ENCODE measurements at regions not wholly inside any gene's neighbourhood (a gene's known extent, or its start where the extent isn't known, plus 50 kb on each side); places are given as distances from the start of the nearest gene placed in this dataset.

GRCh38 chr2:17270894-17271293 is 247.3 kb downstream of the RAD51AP2 start:
- Histone ChIP-seq H3K9me3 (ENCODE audit: control insufficient read depth in 3 of 3, low read length in 3 of 3) (no peaks in the 10 kb centered on the region), H3K4me1 (ENCODE audit: control insufficient read depth in 3 of 3, insufficient read depth in 3 of 3, low read length in 3 of 3) (no peaks in the 10 kb centered on the region), H3K27me3 (ENCODE audit: control insufficient read depth in 3 of 3, insufficient read depth in 3 of 3, low read length in 3 of 3) (no peaks in the 10 kb centered on the region), H3K9ac (ENCODE audit: low read depth in 1 of 3, low read length in 3 of 3) (no peak overlapping the region), H3K36me3 (ENCODE audit: control insufficient read depth in 3 of 3, insufficient read depth in 3 of 3, low read length in 3 of 3) (no peaks in the 10 kb centered on the region), H3K27ac (ENCODE audit: low read depth, low read length) (no peak overlapping the region), H3K4me3 (ENCODE audit: low read length in 3 of 3) (no peak overlapping the region)

- no peaks in the 10 kb centered on the region for H3K4me1 ChIP-seq (ENCODE audit: control insufficient read depth in 3 of 3, insufficient read depth in 3 of 3, low read length in 3 of 3)
- H3K27ac ChIP-seq (ENCODE audit: low read depth, low read length): no peak overlapping the region
- H3K9me3 ChIP-seq (ENCODE audit: control insufficient read depth in 3 of 3, low read length in 3 of 3): no peaks in the 10 kb centered on the region
- no peak overlapping the region for H3K9ac ChIP-seq (ENCODE audit: low read depth in 1 of 3, low read length in 3 of 3)
- H3K27me3 ChIP-seq (ENCODE audit: control insufficient read depth in 3 of 3, insufficient read depth in 3 of 3, low read length in 3 of 3): no peaks in the 10 kb centered on the region
- no peaks in the 10 kb centered on the region for H3K36me3 ChIP-seq (ENCODE audit: control insufficient read depth in 3 of 3, insufficient read depth in 3 of 3, low read length in 3 of 3)
- H3K4me3 ChIP-seq (ENCODE audit: low read length in 3 of 3): no peak overlapping the region
Measured at GRCh38 chr2:17263570-17263968, 254.7 kb downstream of the RAD51AP2 start.

- no peak overlapping the region for H3K4me3 ChIP-seq (ENCODE audit: low read length in 3 of 3)
- H3K27me3 ChIP-seq (ENCODE audit: control insufficient read depth in 3 of 3, insufficient read depth in 3 of 3, low read length in 3 of 3): no peaks in the 10 kb centered on the region
- no peaks in the 10 kb centered on the region for H3K9me3 ChIP-seq (ENCODE audit: control insufficient read depth in 3 of 3, low read length in 3 of 3)
- H3K36me3 ChIP-seq (ENCODE audit: control insufficient read depth in 3 of 3, insufficient read depth in 3 of 3, low read length in 3 of 3): no peaks in the 10 kb centered on the region
- H3K27ac ChIP-seq (ENCODE audit: low read depth, low read length): no peak overlapping the region
- H3K4me1 ChIP-seq (ENCODE audit: control insufficient read depth in 3 of 3, insufficient read depth in 3 of 3, low read length in 3 of 3): no peaks in the 10 kb centered on the region
- no peak overlapping the region for H3K9ac ChIP-seq (ENCODE audit: low read depth in 1 of 3, low read length in 3 of 3)
Measured at GRCh38 chr2:17262854-17263569, 255.2 kb downstream of the RAD51AP2 start.

- Histone ChIP-seq H3K9ac (ENCODE audit: low read depth in 1 of 3, low read length in 3 of 3) (no peak overlapping the region), H3K9me3 (ENCODE audit: control insufficient read depth in 3 of 3, low read length in 3 of 3) (no peaks in the 10 kb centered on the region), H3K36me3 (ENCODE audit: control insufficient read depth in 3 of 3, insufficient read depth in 3 of 3, low read length in 3 of 3) (no peaks in the 10 kb centered on the region), H3K4me3 (ENCODE audit: low read length in 3 of 3) (no peak overlapping the region), H3K27ac (ENCODE audit: low read depth, low read length) (no peak overlapping the region), H3K4me1 (ENCODE audit: control insufficient read depth in 3 of 3, insufficient read depth in 3 of 3, low read length in 3 of 3) (no peaks in the 10 kb centered on the region), H3K27me3 (ENCODE audit: control insufficient read depth in 3 of 3, insufficient read depth in 3 of 3, low read length in 3 of 3) (no peaks in the 10 kb centered on the region)
Measured at GRCh38 chr2:17259613-17260012, 258.6 kb downstream of the RAD51AP2 start.

GRCh38 chr2:17258861-17259260 is 259.4 kb downstream of the RAD51AP2 start:
- Histone ChIP-seq H3K9ac (ENCODE audit: low read depth in 1 of 3, low read length in 3 of 3) (no peak overlapping the region), H3K4me1 (ENCODE audit: control insufficient read depth in 3 of 3, insufficient read depth in 3 of 3, low read length in 3 of 3) (no peaks in the 10 kb centered on the region), H3K9me3 (ENCODE audit: control insufficient read depth in 3 of 3, low read length in 3 of 3) (no peaks in the 10 kb centered on the region), H3K36me3 (ENCODE audit: control insufficient read depth in 3 of 3, insufficient read depth in 3 of 3, low read length in 3 of 3) (no peaks in the 10 kb centered on the region), H3K27me3 (ENCODE audit: control insufficient read depth in 3 of 3, insufficient read depth in 3 of 3, low read length in 3 of 3) (no peaks in the 10 kb centered on the region), H3K4me3 (ENCODE audit: low read length in 3 of 3) (no peak overlapping the region), H3K27ac (ENCODE audit: low read depth, low read length) (no peak overlapping the region)

- no peaks in the 10 kb centered on the region for H3K36me3 ChIP-seq (ENCODE audit: control insufficient read depth in 3 of 3, insufficient read depth in 3 of 3, low read length in 3 of 3)
Measured at GRCh38 chr2:17257189-17257909, 260.9 kb downstream of the RAD51AP2 start.

GRCh38 chr2:17255071-17255470 is 263.2 kb downstream of the RAD51AP2 start:
- Histone ChIP-seq H3K9me3 (ENCODE audit: control insufficient read depth in 3 of 3, low read length in 3 of 3) (no peaks in the 10 kb centered on the region), H3K36me3 (ENCODE audit: control insufficient read depth in 3 of 3, insufficient read depth in 3 of 3, low read length in 3 of 3) (no peaks in the 10 kb centered on the region), H3K4me3 (ENCODE audit: low read length in 3 of 3) (no peak overlapping the region), H3K27me3 (ENCODE audit: control insufficient read depth in 3 of 3, insufficient read depth in 3 of 3, low read length in 3 of 3) (peaks cover 0 to 2% (median 0%) of the 10 kb centered on the region in 3 donors), H3K27ac (ENCODE audit: low read depth, low read length) (no peak overlapping the region), H3K4me1 (ENCODE audit: control insufficient read depth in 3 of 3, insufficient read depth in 3 of 3, low read length in 3 of 3) (no peaks in the 10 kb centered on the region), H3K9ac (ENCODE audit: low read depth in 1 of 3, low read length in 3 of 3) (no peak overlapping the region)

More at GRCh38 chr2:17257189-17257909, 260.9 kb downstream of the RAD51AP2 start:
- no peaks in the 10 kb centered on the region for H3K9me3 ChIP-seq (ENCODE audit: control insufficient read depth in 3 of 3, low read length in 3 of 3)
- H3K4me1 ChIP-seq (ENCODE audit: control insufficient read depth in 3 of 3, insufficient read depth in 3 of 3, low read length in 3 of 3): no peaks in the 10 kb centered on the region
- no peaks in the 10 kb centered on the region for H3K27me3 ChIP-seq (ENCODE audit: control insufficient read depth in 3 of 3, insufficient read depth in 3 of 3, low read length in 3 of 3)
- H3K27ac ChIP-seq (ENCODE audit: low read depth, low read length): no peak overlapping the region
- H3K9ac ChIP-seq (ENCODE audit: low read depth in 1 of 3, low read length in 3 of 3): no peak overlapping the region
- no peak overlapping the region for H3K4me3 ChIP-seq (ENCODE audit: low read length in 3 of 3)

- Histone ChIP-seq H3K27me3 (ENCODE audit: control insufficient read depth in 3 of 3, insufficient read depth in 3 of 3, low read length in 3 of 3) (peaks cover 0 to 2% (median 0%) of the 10 kb centered on the region in 3 donors), H3K4me1 (ENCODE audit: control insufficient read depth in 3 of 3, insufficient read depth in 3 of 3, low read length in 3 of 3) (no peaks in the 10 kb centered on the region), H3K9ac (ENCODE audit: low read depth in 1 of 3, low read length in 3 of 3) (no peak overlapping the region)
Measured at GRCh38 chr2:17254421-17254820, 263.8 kb downstream of the RAD51AP2 start.

GRCh38 chr2:17252258-17252657 is 266.0 kb downstream of the RAD51AP2 start:
- Histone ChIP-seq H3K36me3 (ENCODE audit: control insufficient read depth in 3 of 3, insufficient read depth in 3 of 3, low read length in 3 of 3) (no peaks in the 10 kb centered on the region), H3K4me3 (ENCODE audit: low read length in 3 of 3) (no peak overlapping the region), H3K9me3 (ENCODE audit: control insufficient read depth in 3 of 3, low read length in 3 of 3) (no peaks in the 10 kb centered on the region), H3K9ac (ENCODE audit: low read depth in 1 of 3, low read length in 3 of 3) (no peak overlapping the region), H3K27ac (ENCODE audit: low read depth, low read length) (no peak overlapping the region), H3K4me1 (ENCODE audit: control insufficient read depth in 3 of 3, insufficient read depth in 3 of 3, low read length in 3 of 3) (no peaks in the 10 kb centered on the region), H3K27me3 (ENCODE audit: control insufficient read depth in 3 of 3, insufficient read depth in 3 of 3, low read length in 3 of 3) (peaks cover 0 to 2% (median 0%) of the 10 kb centered on the region in 3 donors)

More at GRCh38 chr2:17254421-17254820, 263.8 kb downstream of the RAD51AP2 start:
- no peak overlapping the region for H3K4me3 ChIP-seq (ENCODE audit: low read length in 3 of 3)
- H3K36me3 ChIP-seq (ENCODE audit: control insufficient read depth in 3 of 3, insufficient read depth in 3 of 3, low read length in 3 of 3): no peaks in the 10 kb centered on the region
- no peaks in the 10 kb centered on the region for H3K9me3 ChIP-seq (ENCODE audit: control insufficient read depth in 3 of 3, low read length in 3 of 3)
- H3K27ac ChIP-seq (ENCODE audit: low read depth, low read length): no peak overlapping the region

- Histone ChIP-seq H3K4me3 (ENCODE audit: low read length in 3 of 3) (no peak overlapping the region), H3K9ac (ENCODE audit: low read depth in 1 of 3, low read length in 3 of 3) (no peak overlapping the region), H3K4me1 (ENCODE audit: control insufficient read depth in 3 of 3, insufficient read depth in 3 of 3, low read length in 3 of 3) (no peaks in the 10 kb centered on the region), H3K9me3 (ENCODE audit: control insufficient read depth in 3 of 3, low read length in 3 of 3) (no peaks in the 10 kb centered on the region), H3K27ac (ENCODE audit: low read depth, low read length) (no peak overlapping the region), H3K27me3 (ENCODE audit: control insufficient read depth in 3 of 3, insufficient read depth in 3 of 3, low read length in 3 of 3) (peaks cover 0 to 2% (median 0%) of the 10 kb centered on the region in 3 donors), H3K36me3 (ENCODE audit: control insufficient read depth in 3 of 3, insufficient read depth in 3 of 3, low read length in 3 of 3) (no peaks in the 10 kb centered on the region)
Measured at GRCh38 chr2:17251171-17251570, 267.1 kb downstream of the RAD51AP2 start.

All from skeletal muscle tissue (tissue), 3 donors.